Right hindlimb (tissue), 1 donor: ENCODE measurements at regions not wholly inside any gene's neighbourhood (a gene's known extent, or its start where the extent isn't known, plus 50 kb on each side); places are given as distances from the start of the nearest gene placed in this dataset.
"Not testable (repeated sequence)": the region's sequence is repeated elsewhere in the genome, so short reads cannot be mapped to it uniquely, and the experiment has no call there.

Source experiments
- DNase-seq: peaks from one replicate; pipeline ENCODE4 v3.0.0-alpha.2; 2018

- no peak for DNase-seq
Measured at GRCh38 chr4:173696011-173696410, 166.0 kb upstream of the HAND2 start.

GRCh38 chr4:173685831-173686210, 155.8 kb upstream of the HAND2 start:
- no peak for DNase-seq

GRCh38 chr4:173685165-173685830, 155.3 kb upstream of the HAND2 start:
- no peak for DNase-seq

GRCh38 chr4:173684223-173684622, 154.2 kb upstream of the HAND2 start:
- no peak for DNase-seq

GRCh38 chr4:173682609-173683008, 152.6 kb upstream of the HAND2 start:
- DNase-seq, result no peak

- DNase-seq, result no peak
Measured at GRCh38 chr4:173680278-173680677, 150.2 kb upstream of the HAND2 start.

GRCh38 chr4:173675446-173675845, 145.4 kb upstream of the HAND2 start:
- no peak for DNase-seq

GRCh38 chr4:173669460-173670179, 139.6 kb upstream of the HAND2 start:
- no peak for DNase-seq

GRCh38 chr4:173661001-173661400, 131.0 kb upstream of the HAND2 start:
- no peak for DNase-seq

GRCh38 chr4:173656898-173657297, 126.9 kb upstream of the HAND2 start:
- DNase-seq, result no peak

GRCh38 chr4:173652283-173652931, 122.4 kb upstream of the HAND2 start:
- DNase-seq, result no peak

- no peak for DNase-seq
Measured at GRCh38 chr4:173651651-173652282, 121.7 kb upstream of the HAND2 start.

GRCh38 chr4:173647902-173648301, 117.9 kb upstream of the HAND2 start:
- DNase-seq, result no peak

GRCh38 chr4:173642509-173642908, 112.5 kb upstream of the HAND2 start:
- DNase-seq, result no peak

- DNase-seq, result no peak
Measured at GRCh38 chr4:173635395-173635794, 105.4 kb upstream of the HAND2 start.

GRCh38 chr4:173626277-173626676, 96.2 kb upstream of the HAND2 start:
- no peak for DNase-seq

- not testable (repeated sequence) for DNase-seq
Measured at GRCh38 chr4:173618648-173619047, 88.6 kb upstream of the HAND2 start.

GRCh38 chr4:173609158-173609557, 79.1 kb upstream of the HAND2 start:
- DNase-seq, result no peak

- DNase-seq, result not testable (repeated sequence)
Measured at GRCh38 chr4:173608632-173609031, 78.6 kb upstream of the HAND2 start.

- DNase-seq, result no peak
Measured at GRCh38 chr4:173591760-173592159, 61.7 kb upstream of the HAND2 start.

GRCh38 chr4:173590697-173591096, 60.7 kb upstream of the HAND2 start:
- no peak for DNase-seq

GRCh38 chr4:173585876-173586572, 56.0 kb upstream of the HAND2 start:
- DNase-seq, result no peak

- no peak for DNase-seq
Measured at GRCh38 chr4:173584506-173584905, 54.5 kb upstream of the HAND2 start.
